ENCODE measurements at regions not wholly inside any gene's neighbourhood (a gene's known extent, or its start where the extent isn't known, plus 50 kb on each side); places are given as distances from the start of the nearest gene placed in this dataset.
A peak's percentile ranks its signal among the peaks of the same experiment; 100 is the strongest.

DNA sequence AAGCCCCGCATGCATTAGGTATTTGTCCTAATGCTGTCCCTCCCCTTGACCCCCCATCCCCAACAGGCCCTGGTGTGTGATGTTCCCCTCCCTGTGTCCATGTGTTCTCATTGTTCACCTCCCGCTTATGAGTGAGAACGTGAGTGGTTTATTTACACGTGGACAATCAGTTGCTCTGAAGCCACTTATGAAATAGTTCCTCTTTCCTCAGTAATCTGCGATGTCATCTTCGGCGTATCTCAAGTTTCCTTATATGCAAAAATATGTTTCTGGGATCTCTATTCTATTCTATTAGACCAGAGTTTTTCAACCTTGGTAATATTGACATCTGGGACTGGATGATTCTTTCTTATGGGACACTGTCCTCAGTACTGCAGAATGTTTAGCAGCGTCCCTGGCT, 56.0 kb upstream of the DCD start:
- no peaks in the 10 kb centered on the region for H3K9me3 ChIP-seq (ENCODE audit: low read length)
- H3K36me3 ChIP-seq (ENCODE audit: insufficient read depth, low read length) = no peaks in the 10 kb centered on the region
- H3K79me2 ChIP-seq (ENCODE audit: low read length) = no peaks in the 10 kb centered on the region
- DNase-seq = no peak
- peaks cover 3% of the 10 kb centered on the region; the same call in 1 of the 2 replicates for H3K4me1 ChIP-seq (ENCODE audit: low read length)
- H3K4me3 ChIP-seq (ENCODE audit: low read length) = no peak overlapping the region
- H3K27me3 ChIP-seq (ENCODE audit: low read length) = no peaks in the 10 kb centered on the region
- H4K20me1 ChIP-seq (ENCODE audit: insufficient read depth, low read depth, low read length) = no peaks in the 10 kb centered on the region
- H3K4me2 ChIP-seq (ENCODE audit: low read depth, low read length, poor library complexity, severe bottlenecking) = no peak overlapping the region
- H3K9ac ChIP-seq (ENCODE audit: low read length) = no peak overlapping the region
- H3K9me2 ChIP-seq (replicated peaks; ENCODE audit: insufficient read depth, low read length) = no peaks in the 10 kb centered on the region
- no peak overlapping the region for H3K27ac ChIP-seq (ENCODE audit: low read length)
- no peak overlapping the region for H2AFZ ChIP-seq (ENCODE audit: low read length)

DNA sequence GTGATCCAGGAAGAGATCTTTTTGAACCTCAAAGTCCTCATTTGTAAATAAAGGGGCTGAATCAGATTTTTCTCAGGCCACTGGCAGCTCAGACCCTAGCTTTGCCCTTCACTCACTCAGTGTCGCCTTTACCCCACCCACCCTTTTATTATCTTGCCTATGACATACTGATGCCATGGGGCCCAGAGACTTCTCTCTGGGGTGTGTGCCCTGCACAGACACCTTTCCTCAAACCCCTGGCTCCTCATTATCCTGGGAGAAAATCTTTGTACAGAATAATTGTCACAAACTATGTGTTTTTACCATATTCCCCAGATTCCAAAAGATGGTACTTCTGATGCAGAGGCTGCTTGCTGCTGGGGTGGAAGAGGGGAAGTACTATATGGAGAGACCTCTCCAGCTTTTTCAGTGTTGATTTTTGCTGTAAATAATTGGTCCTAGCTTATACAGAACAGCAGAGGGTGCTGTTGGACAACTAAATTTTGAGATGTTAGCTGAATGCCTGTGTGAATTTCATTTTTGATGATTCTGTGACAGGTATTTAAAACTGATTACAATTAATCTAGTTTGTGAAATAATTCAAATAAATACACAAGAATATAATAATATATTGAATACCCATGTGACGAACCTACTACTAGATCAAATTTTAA, 53.9 kb upstream of the DCD start:
- H3K27ac ChIP-seq (ENCODE audit: low read length) = no peak overlapping the region
- H3K79me2 ChIP-seq (ENCODE audit: low read length) = no peaks in the 10 kb centered on the region
- H3K36me3 ChIP-seq (ENCODE audit: insufficient read depth, low read length) = no peaks in the 10 kb centered on the region
- H3K4me1 ChIP-seq (ENCODE audit: low read length) = peaks cover 3% of the 10 kb centered on the region; the same call in 1 of the 2 replicates
- peak; percentile 78 for DNase-seq
- H3K4me3 ChIP-seq (ENCODE audit: low read length) = no peak overlapping the region
- no peaks in the 10 kb centered on the region for H3K27me3 ChIP-seq (ENCODE audit: low read length)
- no peak overlapping the region for H2AFZ ChIP-seq (ENCODE audit: low read length)
- no peaks in the 10 kb centered on the region for H4K20me1 ChIP-seq (ENCODE audit: insufficient read depth, low read depth, low read length)
- no peaks in the 10 kb centered on the region for H3K9me3 ChIP-seq (ENCODE audit: low read length)
- H3K9me2 ChIP-seq (replicated peaks; ENCODE audit: insufficient read depth, low read length) = no peaks in the 10 kb centered on the region
- no peak overlapping the region for H3K4me2 ChIP-seq (ENCODE audit: low read depth, low read length, poor library complexity, severe bottlenecking)
- no peak overlapping the region for H3K9ac ChIP-seq (ENCODE audit: low read length)

DNA sequence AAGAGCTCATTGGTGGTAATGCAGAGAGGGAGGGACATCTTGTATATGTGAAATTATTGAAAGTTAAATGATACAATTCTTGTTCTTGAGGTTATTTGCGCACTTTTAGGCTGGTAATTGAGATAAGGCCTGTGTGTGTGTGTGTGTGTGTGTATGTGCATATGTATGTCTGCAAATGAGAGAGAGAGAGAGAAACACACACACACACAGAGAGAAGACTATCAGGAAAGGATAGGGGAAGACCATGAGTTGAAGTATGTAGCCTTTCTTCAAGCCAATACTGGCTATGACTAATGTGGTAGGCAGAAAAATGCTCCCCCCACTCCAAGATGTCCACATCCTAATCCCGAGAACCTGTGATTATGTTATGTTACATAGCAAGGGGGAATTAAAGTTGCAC, 52.7 kb upstream of the DCD start:
- no peaks in the 10 kb centered on the region for H3K9me3 ChIP-seq (ENCODE audit: low read length)
- no peaks in the 10 kb centered on the region for H3K79me2 ChIP-seq (ENCODE audit: low read length)
- no peaks in the 10 kb centered on the region for H3K27me3 ChIP-seq (ENCODE audit: low read length)
- H3K36me3 ChIP-seq (ENCODE audit: insufficient read depth, low read length) = no peaks in the 10 kb centered on the region
- H4K20me1 ChIP-seq (ENCODE audit: insufficient read depth, low read depth, low read length) = no peaks in the 10 kb centered on the region
- no peaks in the 10 kb centered on the region for H3K9me2 ChIP-seq (replicated peaks; ENCODE audit: insufficient read depth, low read length)
- H3K4me3 ChIP-seq (ENCODE audit: low read length) = no peak overlapping the region
- DNase-seq = no peak
- peaks cover 3% of the 10 kb centered on the region; the same call in 1 of the 2 replicates for H3K4me1 ChIP-seq (ENCODE audit: low read length)
- H3K27ac ChIP-seq (ENCODE audit: low read length) = no peak overlapping the region
- no peak overlapping the region for H3K4me2 ChIP-seq (ENCODE audit: low read depth, low read length, poor library complexity, severe bottlenecking)
- no peak overlapping the region for H3K9ac ChIP-seq (ENCODE audit: low read length)
- H2AFZ ChIP-seq (ENCODE audit: low read length) = no peak overlapping the region

DNA sequence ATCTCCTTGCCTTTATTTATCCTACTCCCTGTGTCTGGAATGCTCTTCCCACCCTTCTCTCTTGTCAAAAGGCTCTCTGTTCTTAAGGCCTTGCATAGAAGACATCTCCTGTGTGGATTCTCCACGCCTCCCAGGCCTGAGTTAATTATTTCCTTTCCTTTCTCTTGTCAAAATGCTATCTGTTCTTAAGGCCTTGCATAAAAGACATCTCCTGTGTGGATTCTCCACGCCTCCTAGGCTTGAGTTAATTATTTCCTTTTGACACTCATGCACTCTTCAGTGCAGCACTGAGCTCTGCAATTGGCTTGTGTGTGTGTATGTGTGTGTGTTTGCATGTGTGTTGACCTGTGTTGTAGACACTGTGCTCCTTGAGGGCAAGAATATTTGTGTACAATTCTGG, 52.1 kb upstream of the DCD start:
- Histone ChIP-seq H3K9ac (ENCODE audit: low read length) (no peak overlapping the region), H2AFZ (ENCODE audit: low read length) (no peak overlapping the region), H3K9me3 (ENCODE audit: low read length) (no peaks in the 10 kb centered on the region), H3K27me3 (ENCODE audit: low read length) (no peaks in the 10 kb centered on the region), H4K20me1 (ENCODE audit: insufficient read depth, low read depth, low read length) (no peaks in the 10 kb centered on the region), H3K4me2 (ENCODE audit: low read depth, low read length, poor library complexity, severe bottlenecking) (no peak overlapping the region), H3K27ac (ENCODE audit: low read length) (no peak overlapping the region), H3K9me2 (replicated peaks; ENCODE audit: insufficient read depth, low read length) (no peaks in the 10 kb centered on the region), H3K79me2 (ENCODE audit: low read length) (no peaks in the 10 kb centered on the region), H3K4me1 (ENCODE audit: low read length) (peaks cover 3% of the 10 kb centered on the region; the same call in 1 of the 2 replicates), H3K4me3 (ENCODE audit: low read length) (no peak overlapping the region), H3K36me3 (ENCODE audit: insufficient read depth, low read length) (no peaks in the 10 kb centered on the region)
- DNase-seq = no peak
